CD4-positive, alpha-beta T cell treated with Interleukin-1 beta for 1 hour (primary cell): ENCODE measurements at regions not wholly inside any gene's neighbourhood (a gene's known extent, or its start where the extent isn't known, plus 50 kb on each side); places are given as distances from the start of the nearest gene placed in this dataset.
"Not testable (repeated sequence)": the region's sequence is repeated elsewhere in the genome, so short reads cannot be mapped to it uniquely, and the experiment has no call there.

Experiments used
- DNase-seq, 2 donors: peaks; one replicate each; pipeline ENCODE4 v3.0.0-alpha.2; 2020 to 2022

DNA sequence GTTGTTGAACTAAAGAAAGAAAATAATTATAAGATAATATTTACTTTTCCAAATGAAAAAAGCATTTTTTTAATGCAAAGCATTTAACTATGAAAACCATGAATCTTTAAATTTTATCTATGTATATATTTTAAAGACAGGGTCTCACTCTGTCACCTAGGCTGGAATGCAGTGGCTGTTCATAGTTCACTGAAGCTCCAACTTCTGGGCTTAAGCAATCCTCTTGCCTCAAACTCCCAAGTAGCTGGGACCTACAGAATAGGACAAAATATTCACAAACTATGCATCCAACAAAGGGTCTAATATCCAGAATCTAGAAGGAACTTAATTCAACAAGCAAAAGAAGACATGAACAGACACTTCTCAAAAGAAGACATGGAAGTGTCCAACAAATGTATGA is 55.9 kb upstream of the ALB start:
- DNase-seq = no peak

DNA sequence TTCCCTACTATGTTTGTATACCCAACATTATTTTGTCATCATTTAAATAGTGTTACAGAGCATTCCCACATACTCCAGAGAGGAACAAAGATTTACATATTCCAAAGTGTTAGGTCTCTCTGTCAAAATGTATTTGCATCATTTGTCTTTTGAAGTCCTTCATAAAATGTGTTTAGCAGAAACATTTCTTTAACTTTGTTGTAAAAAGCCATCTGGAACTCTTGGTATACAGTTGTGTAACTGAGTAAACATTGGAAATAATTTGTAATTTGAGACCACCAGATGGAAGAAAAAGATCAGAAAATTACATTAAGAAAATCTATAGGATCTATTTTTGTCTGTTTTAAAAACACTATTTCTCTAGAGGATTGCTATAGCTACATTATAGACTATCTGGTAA is 56.6 kb upstream of the ALB start:
- DNase-seq = no peak

DNA sequence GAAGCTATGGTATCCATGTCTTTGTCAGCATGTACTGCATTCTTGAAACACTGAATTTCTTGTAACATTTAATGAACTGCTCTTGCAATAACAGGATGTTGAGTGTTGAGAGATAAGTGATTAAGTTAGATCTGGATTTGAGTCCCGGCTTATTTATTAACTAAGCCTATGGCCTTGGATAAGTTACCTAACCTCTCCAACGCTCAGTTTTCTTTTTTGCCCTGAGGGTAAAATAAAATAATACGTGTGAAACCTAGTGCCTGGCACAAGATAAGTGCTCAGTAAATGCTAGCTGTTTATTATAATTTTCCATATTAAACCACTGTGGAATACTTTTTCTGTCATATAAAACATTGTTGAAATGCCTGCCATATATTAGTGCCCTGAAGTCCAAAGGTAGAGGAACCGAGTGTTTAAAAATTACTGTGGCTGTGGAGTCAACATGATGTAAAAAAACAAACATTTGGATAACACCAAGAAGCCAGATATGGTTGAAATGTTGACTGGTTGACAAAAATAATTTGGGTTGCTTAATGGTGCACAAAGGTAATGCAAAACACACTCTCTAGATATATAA is 58.6 kb upstream of the ALB start:
- DNase-seq = no peak

DNA sequence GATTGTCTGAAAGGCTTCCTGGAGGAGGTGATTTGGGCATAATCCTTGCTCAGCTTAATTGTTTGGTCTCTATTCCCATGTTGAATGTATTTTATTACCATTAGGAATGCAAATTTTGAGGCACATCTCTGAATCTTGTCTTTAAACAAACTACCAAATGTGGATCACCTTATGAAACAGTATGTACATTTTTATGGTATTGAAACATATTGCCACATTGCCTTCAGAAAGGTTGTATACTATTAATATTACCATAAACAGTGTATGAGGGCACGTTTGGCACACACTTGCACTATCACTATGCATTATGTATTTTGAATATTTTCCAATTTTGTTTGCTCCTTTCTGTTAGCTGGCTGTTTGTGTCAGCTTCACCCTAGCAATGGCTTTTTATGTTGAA is 60.0 kb upstream of the ALB start:
- no peak for DNase-seq

DNA sequence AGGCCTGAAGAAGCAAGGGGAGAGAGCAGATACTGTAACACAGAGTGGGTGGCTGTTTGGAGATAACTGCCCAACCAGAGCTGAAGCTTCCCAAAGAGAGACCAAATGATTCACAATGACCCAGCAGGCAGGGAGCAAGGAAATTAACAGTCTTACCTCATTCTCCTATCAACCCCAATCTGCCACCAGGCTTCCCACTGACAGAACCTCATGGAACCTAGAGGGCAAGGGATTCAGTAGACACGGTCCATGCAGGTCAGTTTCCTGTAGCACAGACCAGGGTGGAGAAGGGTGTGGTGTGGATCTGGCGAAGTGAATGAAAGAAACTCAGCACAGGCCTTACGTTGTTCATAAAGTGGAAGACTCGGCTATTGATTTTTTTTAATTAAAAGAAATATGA is 60.7 kb upstream of the ALB start:
- DNase-seq = no peak

DNA sequence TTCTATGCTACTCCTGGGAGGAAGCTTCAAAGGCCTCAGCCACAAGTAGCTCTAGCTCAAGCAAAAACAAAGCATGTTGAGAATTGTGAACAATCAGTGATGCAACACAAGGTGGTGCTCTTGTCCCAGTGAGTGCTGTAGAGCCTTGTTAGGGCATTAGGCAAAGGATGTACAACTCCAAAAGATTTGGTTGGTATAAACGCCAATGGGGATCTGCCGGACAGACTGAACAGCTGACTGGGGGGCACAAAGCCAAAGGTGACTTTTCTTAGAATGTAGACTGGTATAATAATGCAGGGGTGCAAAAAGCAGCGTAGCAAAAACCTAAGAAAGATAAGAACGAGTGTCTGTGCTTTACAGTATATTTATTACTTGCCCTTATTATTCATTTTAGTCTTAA is 62.6 kb upstream of the ALB start:
- DNase-seq = no peak

DNA sequence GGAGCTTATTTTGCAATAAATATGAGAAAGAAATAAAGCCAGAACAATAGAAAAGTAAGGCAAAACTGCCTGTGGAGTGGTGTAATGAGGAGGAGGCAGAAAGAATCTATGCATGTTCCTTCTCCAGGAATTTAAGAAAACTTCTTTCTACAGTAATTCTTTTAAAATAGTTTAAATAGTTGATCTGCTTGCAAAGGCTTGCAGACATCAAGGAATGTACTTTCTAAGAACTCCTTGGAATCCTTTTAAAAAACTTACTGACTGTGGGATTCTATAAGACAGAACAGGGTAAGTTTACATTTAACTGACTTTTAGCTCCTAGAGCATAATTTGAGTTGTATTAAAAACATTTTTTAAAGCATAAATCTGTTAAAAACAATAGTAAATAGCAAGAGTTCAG is 63.2 kb upstream of the ALB start:
- DNase-seq = no peak

DNA sequence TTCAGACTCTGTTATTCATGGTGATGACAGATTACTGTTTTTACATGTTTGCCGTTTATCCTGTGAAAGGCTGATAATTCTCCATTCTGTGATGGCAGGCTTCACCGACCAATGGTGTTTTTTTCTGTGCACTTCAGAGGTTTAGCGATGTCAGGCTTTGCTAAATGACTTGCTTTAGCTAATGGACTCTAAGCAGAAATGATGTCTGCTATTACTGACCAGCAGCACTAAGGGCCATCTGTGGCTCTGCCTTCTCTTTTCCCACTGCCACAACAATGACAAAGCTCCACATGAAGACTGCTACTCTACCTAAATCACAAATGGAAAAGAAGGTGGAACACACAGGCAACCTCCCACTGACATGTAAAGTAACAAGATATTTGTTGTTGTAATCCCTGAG is 68.4 kb upstream of the ALB start:
- no peak for DNase-seq

DNA sequence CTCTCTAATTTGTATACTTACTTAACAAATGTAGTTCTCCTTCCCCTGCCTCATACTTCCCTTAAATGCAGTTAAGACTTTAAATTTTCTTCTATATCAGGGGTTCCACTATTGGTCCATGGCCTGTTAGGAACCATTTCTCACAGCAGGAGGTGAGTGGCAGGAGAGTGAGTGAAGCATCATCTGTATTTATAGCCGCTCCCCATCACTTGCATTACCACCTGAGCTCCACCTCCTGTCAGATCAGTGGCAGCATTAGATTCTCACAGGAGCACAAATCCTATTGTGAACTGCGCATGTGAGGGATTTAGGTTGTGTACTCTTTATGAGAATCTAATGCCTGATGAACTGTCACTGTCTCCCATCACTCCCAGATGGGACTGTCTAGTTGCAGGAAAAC is 72.1 kb upstream of the ALB start:
- not testable (repeated sequence) for DNase-seq

DNA sequence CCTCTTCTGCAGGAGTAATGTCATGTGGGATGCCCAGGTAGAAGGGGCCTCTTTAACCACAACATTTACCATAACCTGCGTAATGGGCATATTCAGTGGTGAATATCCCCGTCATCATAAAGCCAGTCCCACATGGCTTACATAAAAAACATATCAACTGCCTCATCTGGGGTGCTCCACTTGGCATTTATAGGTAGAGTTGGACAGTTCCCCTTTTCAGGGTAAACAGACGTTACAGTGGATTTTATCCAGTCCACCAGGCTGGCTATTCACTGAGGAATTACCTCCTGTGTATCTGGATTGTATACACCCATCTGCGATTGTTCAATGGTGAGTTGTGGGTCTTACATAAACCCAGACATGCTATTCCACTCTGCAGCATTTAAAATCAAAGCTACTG is 70.7 kb upstream of the ANKRD17 start:
- no peak for DNase-seq

DNA sequence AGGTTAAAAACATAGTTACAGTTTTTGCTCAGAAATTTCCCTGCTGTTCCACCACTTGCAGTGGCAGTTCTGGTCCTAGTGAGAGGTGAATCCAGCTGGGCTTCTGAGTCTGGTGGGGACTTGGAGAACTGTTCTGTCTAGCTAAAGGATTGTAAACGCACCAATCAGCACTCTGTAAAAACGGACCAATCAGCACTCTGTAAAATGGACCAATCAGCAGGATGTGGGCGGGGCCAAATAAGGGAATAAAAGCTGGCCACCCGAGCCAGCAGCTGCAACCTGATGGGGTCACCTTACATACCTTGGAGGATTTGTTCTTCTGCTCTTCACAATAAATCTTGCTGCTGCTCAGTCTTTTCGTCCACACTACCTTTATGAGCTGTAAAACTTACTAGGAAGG is 67.2 kb upstream of the ANKRD17 start:
- not testable (repeated sequence) for DNase-seq

DNA sequence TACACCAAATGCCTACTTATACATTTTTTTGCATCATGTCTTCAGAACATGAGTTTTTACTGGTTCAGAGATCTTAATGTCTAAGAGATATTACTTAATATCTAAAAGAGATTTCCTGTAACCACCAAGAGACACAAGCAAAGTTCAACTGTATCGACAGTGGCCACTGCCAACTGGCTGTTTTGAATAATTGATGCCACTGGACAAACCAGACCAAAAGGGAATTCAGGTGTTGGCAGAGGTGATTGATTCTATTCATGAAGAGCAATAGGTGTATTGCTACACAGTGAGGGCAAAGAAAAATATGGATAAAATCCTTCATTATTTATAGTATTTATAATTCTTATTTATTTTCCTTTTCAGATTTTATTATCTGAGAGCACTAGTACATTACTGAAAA is 58.5 kb upstream of the ANKRD17 start:
- no peak for DNase-seq

DNA sequence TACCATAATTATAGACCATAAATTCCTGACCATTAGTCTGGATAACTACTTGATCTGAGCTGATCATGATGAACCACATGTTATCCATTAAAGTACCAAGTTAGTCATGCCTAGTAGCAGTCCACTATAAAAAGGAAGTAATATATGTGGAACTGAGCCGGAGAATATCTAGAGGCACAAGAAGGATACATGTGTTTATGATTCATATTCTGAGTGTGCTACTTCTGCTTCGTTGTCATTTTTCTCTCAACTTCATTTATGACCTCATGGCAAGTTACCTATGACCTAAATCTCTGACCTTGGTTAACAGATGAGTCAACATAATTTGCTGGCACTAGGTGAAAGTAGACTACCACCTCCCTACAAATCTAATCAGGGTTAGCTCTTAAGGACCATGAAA is 56.5 kb upstream of the ANKRD17 start:
- DNase-seq = no peak

DNA sequence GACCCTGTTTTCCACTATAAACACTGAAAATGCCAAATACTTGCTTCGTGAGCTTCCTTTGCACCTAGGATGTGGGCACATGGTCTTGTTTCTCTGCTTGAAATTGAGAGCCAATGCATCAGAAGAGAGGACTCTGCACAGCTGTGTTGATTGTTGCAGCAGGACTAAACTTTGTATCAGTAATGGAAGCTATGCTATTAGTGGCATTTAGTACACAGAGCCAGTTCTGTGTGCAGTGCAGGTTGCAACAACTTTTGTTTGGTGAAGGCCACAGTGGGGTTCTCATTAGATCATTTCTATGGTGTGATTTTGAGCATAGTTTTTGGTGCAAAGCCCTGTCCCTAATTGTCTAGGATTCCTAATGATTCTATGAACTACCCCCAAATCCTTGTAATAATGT is 54.4 kb upstream of the ANKRD17 start:
- DNase-seq = no peak

DNA sequence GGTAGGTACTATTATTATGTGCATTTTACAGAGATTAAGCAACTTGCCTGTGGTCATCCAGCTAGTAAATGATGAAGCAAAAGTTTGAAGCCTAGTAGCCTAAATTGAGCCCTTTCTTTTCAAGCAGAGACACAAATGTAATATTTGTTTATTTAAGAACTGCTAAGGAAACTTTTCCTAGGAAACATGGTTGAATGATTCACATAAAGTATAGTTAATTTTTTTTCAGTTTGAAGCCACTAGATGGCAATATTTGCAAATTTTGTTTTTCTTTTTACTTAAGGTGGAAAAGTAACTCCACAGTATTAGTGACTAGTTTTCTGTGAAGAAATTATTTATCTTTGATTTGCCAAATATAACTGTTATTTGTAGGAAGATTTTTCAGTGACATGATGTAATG is 52.8 kb upstream of the ANKRD17 start:
- DNase-seq = peak in 1 of 2 donors; percentile 2

DNA sequence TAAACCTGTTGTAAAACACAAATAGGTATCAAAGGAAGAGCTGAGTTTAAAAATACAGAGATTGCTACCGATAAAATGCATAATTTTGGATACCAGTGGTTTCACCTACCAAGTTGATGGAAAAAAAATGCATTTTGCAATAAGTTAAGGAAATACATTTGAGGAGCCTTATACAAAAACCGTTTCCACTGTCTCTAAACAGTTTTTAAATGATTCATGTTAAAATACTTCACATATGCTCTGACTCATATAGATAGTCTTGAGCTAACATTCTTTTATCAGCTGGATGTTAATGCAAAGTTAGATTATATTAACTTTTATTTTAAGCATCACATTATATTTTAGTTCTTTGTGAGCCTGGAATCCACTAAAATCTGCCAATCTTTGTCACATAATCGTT is 50.6 kb upstream of the ANKRD17 start:
- DNase-seq = no peak
